Dedifferentiated amniotic fluid mesenchymal stem cell (primary cell): ENCODE measurements at regions not wholly inside any gene's neighbourhood (a gene's known extent, or its start where the extent isn't known, plus 50 kb on each side); places are given as distances from the start of the nearest gene placed in this dataset.

Experiments used
- DNase-seq: peaks from one replicate; pipeline ENCODE4 v3.0.0-alpha.2; 2016; ENCODE audit errors: extremely low spot score

DNA sequence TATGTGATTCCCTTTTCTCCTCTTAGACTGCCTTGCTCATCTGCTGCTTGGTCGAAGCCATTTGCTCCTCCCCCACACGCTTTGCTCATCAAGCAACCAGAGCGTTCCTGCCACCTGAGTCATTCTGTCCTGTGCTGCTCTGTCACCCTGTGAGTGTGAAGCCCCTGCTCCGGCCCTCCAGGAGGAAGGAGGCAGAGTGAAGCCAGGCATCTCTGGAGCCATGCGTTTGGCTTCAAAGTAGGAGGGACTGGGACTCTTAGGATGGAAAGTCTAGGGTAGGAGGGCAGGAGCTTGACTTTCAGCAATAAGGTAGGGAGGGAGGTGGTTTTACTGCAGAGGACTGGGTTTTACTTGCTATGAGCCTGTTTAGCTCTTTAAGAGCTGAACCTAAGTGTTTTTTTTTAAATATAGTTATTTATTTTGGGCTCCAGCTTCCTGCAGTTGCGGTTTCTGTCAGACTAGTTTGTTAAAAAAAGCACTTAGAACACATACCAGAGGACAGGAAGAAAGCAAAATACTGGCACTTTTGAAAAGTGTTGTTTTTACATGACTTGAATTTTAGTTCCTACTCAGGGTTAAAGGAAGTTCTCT lies 63.6 kb downstream of the SPINK2 start:
- peak; percentile 72 for DNase-seq

DNA sequence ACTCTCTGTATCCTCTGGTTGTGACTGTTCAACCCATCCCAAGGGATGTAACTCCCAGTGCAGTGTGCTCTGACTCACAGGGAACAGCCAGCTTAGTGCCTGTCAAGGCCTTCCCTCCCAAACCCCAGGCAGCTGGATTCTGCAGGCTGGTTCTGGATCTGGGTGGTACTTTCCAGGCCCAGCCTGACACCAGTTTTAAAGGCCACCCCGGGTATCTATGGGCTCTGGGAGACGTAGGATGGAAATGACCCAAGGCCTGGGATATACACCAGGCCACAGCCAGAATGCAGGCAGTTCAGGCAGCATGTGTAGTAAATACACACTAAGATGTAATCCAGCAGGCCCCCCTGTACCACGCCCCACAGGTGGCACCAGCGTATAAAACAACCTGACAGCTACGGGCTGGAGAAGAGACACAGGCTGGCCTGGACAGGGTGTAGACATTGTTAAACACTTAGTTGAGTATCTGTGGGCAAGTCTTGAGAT lies 64.2 kb downstream of the SPINK2 start:
- peak; percentile 37 for DNase-seq

DNA sequence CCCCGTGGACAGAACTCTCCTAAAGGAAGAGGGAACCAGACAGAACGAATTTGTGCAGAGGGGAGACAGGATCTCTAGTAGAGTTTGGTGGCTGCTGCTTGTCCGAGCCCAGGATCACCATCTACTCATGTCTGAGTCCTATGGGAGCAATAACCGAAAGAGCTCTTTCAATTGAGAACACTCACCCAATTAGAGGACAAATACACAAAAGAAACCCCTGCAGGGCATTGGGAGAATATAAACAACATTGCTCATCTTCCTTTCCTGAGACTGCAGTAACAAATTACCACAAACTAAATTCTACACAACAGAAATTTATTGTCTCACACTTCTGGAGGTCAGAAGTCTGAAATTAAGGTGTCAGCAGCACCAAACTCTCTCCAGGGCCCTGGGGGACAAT lies 65.6 kb downstream of the SPINK2 start:
- DNase-seq = no peak

DNA sequence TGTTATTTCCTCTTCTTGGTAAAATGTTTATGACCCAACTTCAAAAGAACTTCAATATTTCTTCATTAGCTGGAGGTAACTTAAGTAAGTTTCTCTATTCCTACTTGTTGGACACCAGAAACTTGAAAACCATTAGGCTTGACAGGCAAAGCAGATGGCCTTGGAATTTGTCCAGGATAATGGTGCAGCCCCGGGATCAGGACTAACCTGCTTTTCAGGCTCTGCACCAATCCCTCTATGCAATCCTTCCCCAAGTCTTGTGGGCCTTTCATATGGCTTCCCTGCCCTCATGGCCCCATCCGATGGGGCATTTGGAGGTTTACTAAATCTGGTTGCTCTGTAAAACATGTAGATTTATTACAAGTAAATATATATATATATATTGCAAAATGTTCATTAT lies 68.5 kb downstream of the SPINK2 start:
- DNase-seq = no peak

DNA sequence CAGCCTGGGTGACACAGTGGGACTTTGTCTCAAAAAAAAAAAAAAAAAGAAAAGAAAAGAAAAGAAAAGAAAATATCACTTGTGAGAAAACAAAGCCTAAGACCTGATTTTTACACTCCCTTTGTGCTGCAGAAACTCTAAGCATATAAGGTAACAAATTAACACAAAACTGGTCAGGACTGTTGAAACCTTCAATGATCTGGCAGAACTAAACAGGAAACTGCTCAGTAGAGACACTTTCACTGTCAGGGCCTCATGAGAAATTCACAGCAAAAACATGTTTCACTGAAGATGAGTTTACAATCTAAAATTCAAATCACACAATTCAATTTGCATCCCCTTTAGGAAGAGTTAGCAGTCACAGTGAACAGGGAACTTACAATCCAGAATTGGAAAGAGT lies 69.1 kb upstream of the HOPX start:
- DNase-seq = no peak

DNA sequence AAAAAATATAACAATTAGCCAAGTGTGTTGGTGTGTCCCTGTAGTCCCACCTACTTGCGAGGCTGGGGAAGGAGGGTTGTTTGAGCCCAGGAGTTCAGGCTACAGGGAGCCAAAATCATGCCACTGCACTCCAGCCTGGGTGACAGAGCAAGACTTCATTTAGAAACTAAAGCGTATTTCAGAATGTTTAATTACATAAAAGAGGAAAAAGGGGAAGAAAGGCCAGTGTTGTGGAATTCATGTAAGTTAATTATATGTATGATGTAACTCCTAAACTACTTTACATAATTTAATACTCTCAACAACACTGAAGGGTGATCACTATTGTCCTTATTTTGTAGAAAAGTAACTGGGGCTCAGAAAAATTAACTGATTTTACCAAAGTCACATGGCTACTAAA lies 67.2 kb upstream of the HOPX start:
- DNase-seq = no peak

DNA sequence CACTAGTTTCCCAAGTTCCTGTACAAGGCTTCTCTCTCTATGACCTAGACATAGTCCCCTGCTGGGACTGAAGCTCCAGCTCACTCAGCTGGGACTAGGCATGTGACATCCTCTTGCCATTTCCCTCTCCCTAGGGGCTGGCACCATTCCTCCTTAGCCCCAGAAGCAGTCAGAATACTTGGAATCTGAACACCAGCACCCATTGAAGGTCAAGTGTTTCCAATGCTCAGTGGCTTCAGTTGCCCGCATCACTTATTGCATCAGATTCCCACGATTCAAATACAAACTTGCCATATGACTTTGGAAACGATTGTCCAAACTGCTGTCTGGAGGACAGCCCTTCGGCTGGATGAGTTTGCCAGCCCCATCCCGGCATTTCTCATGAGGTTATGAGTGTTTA lies 65.5 kb upstream of the HOPX start:
- DNase-seq = no peak

DNA sequence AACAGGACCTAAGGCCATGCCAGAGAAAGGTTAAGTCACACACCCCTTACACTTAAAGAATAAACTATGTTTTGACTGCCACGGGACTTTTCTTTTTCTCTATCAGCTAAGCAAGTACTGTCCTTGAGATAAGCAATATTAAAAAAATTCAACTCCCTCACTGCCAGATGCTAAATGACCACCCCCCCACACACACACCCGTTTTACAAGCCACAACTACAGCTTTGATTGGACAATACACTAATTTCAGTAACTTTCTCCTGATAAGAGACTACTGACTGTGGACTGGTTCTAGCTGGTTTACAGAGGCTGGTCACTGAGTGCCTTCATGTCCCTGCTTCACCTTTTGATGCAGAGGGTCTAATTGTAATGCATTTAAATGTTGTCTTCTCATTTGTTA lies 63.9 kb upstream of the HOPX start:
- DNase-seq = no peak

DNA sequence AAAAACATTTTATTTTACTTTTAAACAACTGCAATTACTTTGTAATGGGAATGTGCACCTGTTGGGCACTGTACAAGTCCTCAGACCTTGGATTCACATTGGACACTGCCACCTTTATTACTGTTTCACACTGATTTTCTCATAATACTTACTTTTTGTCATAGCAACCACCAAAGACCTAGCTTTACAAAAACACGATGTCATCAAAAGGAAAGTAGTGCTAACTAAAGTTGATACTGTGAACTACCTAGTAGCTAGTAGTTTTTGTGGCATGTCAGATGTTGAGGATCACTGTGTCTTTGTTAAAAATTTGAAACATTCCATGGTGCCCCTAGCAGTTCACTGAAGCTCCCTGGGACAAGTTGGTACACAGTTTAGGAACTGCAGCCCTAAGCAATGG lies 62.9 kb upstream of the HOPX start:
- DNase-seq = no peak

DNA sequence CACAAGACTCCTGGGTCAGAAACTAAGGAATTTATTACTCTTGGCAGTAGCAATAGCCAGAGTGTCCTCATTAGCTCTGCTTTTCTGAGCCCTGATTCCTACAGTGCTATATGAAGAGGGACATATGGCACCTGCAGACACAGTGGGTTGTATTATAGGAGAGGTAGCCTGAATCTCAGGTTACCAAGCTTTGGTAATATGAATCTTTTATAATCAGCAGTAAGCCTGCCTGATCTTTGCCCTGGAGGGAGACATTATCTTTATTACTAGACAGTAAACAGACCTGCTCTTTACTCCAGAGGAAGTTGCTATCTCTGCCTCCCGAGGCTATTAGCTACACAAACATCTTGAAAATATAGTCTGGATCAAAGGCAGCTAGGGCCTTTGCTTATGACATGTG lies 62.5 kb upstream of the HOPX start:
- DNase-seq = no peak

DNA sequence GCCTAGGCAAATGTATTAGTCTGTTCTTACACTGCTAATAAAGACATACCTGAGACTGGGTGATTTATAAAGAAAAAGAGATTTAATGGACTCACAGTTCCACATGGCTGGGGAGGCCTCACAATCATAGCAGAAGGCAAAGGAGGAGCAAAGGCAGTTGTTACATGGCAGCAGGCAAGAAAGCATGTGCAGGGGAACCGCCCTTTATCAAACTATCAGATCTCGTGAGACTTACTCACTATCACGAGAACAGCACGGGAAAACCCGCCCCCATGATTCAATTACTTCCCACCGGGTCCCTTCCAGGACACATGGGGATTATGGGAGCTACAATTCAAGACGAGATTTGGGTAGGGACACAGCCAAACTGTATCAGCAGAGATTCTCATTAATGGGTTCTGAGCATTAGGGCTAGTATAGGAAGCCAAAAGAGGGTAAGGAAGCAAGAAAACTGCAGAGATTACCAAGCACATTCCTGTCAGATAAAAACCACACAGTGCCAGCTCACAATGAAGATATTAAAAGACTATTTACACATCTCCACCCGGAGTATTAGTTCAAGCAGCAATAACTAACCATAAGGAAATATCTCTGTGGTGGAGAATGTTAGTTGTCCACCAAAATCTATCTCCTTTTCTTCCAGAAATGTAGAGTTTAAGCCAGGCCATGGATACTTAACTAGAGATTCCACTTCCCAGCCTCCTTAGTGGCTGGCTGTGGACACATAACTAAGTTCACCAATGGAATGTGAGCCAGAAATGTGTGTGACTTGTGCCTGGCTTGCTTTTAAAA lies 61.2 kb upstream of the HOPX start:
- no peak for DNase-seq

DNA sequence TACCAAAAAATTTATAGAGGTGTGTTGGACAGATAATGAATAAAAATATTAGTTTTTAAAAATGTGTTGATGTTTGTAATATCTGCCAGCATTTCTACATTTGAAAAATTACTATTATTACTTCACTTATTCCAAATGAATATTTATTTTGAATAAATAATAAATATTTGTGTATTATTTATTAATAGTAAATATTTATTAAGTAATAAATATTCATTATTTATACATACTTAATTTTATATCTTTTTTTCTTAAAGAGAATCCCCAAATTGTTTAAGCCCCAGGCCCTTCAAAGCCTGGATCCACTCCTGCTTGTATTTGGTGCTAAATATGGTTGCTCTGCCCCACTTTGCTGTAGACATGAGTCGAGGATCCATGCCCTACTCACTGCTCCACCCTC lies 60.5 kb upstream of the HOPX start:
- DNase-seq = no peak

DNA sequence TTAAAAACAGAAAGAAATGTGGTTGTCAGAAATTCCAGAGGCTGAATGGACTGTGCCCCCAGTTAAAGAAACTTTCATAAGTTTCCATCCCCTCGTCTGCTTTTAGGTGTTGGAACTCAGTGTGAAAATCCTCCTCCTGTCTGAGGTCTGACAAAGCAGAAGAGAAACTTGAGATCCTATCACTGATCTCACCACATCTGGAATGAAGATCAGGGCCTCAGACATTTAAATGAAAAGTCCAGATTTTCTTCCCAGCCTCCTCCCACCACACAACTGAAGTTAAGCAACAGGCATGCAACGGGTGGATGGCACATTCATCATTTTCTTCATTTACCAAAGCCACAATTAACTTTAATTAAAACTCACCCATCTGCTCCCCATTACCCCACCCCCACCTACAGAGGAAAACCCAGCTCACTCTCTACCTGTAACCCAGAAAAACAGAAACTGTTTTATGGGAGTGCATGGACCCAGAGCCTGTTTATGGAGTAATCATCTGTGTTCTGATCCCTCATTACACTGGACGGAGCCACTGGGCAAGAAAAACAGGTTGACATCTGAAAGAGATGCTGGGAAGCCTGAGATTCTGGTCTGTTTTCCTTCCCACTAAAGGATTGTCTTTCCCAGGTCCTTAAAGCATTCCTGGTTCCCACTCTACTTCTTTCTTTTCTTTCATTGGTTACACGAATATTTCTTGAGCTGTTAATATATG lies 58.1 kb upstream of the HOPX start:
- DNase-seq = peak; percentile 24

DNA sequence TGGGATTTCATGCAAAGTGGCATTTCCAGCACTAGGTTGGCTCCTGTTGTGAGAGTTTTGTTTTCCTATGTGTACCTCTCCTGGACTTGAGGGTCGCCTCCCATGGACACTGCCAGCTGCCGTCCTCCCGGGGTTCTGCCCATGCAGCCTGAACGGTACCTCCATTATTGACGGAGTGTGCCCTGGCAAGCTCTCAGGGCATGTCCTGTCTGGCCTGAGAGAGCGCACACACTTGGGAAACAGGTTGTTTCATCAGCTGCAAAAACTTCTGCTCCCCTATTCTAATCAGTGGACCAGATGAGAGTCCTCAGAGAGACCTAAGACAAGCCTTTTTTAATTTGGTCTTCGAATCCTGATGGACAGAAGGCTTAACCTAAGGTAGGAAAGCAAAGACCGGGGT lies 56.6 kb upstream of the HOPX start:
- no peak for DNase-seq

DNA sequence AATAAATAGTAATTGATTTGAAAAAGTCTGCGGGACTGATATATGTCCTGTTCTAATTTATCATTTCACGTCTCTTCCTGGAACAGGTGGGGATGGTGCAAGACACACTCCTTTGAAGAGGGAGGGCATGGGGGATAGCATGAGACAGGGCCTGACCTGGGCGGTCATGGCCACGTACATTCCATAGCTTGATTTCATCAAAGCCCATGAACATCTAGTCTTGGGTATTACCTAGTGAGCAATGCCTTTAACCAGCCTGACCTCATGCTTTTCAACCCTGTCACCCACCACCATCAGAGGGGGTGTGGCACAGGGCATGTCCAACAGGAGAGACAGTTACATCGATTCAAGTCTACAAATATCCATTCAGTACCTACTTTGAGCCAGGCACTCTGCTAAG lies 52.3 kb upstream of the HOPX start:
- no peak for DNase-seq

DNA sequence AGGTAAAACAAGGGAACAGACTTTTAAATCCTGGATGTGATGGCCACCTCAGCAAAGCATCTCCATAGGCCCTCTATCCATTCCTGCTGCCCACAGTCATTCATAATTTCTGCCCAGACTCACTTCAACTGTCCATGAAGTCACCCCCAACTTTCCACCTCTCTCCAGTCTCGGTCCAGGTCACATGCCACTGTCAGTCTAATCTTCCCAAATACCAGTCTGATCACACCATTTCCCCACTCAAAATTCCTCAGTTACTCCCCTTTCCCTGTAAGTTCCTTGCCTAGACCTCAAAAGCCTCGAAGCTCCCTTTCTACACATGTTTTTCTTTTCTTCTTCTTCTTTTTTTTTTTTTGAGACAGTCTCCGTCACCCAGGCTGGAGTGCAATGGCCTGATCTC lies 51.2 kb upstream of the HOPX start:
- no peak for DNase-seq

DNA sequence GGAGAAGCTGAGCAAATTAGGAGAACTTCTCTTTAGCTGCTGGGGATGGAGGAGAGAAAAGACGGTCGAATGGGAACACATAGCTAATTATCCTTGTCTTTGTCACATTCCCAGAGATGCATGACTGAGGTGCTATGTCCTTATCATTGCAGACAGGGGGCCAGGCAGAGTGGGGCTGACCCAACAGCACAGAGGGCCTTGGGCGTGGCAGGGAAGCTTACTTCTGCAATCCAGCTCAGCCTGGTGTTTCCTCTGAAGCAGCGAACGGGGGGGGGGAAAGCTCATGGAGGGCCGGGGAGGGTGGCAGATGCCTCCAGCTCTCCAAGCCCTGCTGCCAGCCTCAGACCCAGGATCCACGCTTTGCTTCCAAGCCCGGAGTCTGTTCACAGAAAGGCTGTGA lies 50.8 kb upstream of the HOPX start:
- DNase-seq = no peak
